Kidney epithelial cell (primary cell): ENCODE measurements at regions not wholly inside any gene's neighbourhood (a gene's known extent, or its start where the extent isn't known, plus 50 kb on each side); places are given as distances from the start of the nearest gene placed in this dataset.

ENCODE experiments used
- DNase-seq: peaks from one replicate; pipeline ENCODE4 v3.0.0-alpha.2; 2010; ENCODE audit warnings: low read depth
- H3K27me3 ChIP-seq: 2 replicates; pipeline ENCODE4 v1.6.0; 2011; ENCODE audit warnings: low read length; ENCODE audit not compliant: control insufficient read depth, insufficient read depth
- H3K36me3 ChIP-seq: 2 replicates; pipeline ENCODE4 v1.5.1; 2011; ENCODE audit warnings: low read length; ENCODE audit not compliant: control insufficient read depth, insufficient read depth
- H3K4me3 ChIP-seq: 2 replicates; pipeline ENCODE4 v1.5.1; 2011; ENCODE audit warnings: low read depth, mild to moderate bottlenecking, control low read depth, low read length
- CTCF ChIP-seq: IDR thresholded peaks from 2 replicates; pipeline ENCODE4 v1.5.1; 2011; ENCODE audit warnings: mild to moderate bottlenecking, moderate library complexity, low read length, control low read depth, inconsistent platforms; ENCODE audit not compliant: insufficient read depth, poor library complexity, severe bottlenecking

GRCh38 chr6:145350928-145351327, 384.4 kb downstream of the EPM2A start:
- Histone ChIP-seq H3K4me3 (no peak overlapping the region), H3K27me3 (no peaks in the 10 kb centered on the region), H3K36me3 (no peaks in the 10 kb centered on the region)
- no peak for DNase-seq
- no peak for TF ChIP-seq CTCF

GRCh38 chr6:145352382-145353080, 382.8 kb downstream of the EPM2A start:
- no peak for TF ChIP-seq CTCF
- Histone ChIP-seq H3K27me3 (no peaks in the 10 kb centered on the region), H3K4me3 (no peak overlapping the region), H3K36me3 (no peaks in the 10 kb centered on the region)
- no peak for DNase-seq

- Histone ChIP-seq H3K36me3 (no peaks in the 10 kb centered on the region), H3K27me3 (no peaks in the 10 kb centered on the region), H3K4me3 (no peak overlapping the region)
- no peak for DNase-seq
- TF ChIP-seq CTCF, result no peak
Observed at GRCh38 chr6:145360865-145361264, 374.5 kb downstream of the EPM2A start.

- Histone ChIP-seq H3K27me3 (no peaks in the 10 kb centered on the region), H3K36me3 (no peaks in the 10 kb centered on the region), H3K4me3 (no peak overlapping the region)
- TF ChIP-seq CTCF, result no peak
- no peak for DNase-seq
Observed at GRCh38 chr6:145367149-145367548, 368.2 kb downstream of the EPM2A start.

GRCh38 chr6:145368075-145368474, 367.2 kb downstream of the EPM2A start:
- TF ChIP-seq CTCF, result no peak
- H3K36me3 ChIP-seq, result no peaks in the 10 kb centered on the region
- no peak overlapping the region for H3K4me3 ChIP-seq
- no peak for DNase-seq
- no peaks in the 10 kb centered on the region for H3K27me3 ChIP-seq

- Histone ChIP-seq H3K4me3 (no peak overlapping the region), H3K27me3 (no peaks in the 10 kb centered on the region), H3K36me3 (no peaks in the 10 kb centered on the region)
- no peak for DNase-seq
- TF ChIP-seq CTCF, result no peak
Observed at GRCh38 chr6:145370559-145370958, 364.8 kb downstream of the EPM2A start.
